ENCODE measurements at regions not wholly inside any gene's neighbourhood (a gene's known extent, or its start where the extent isn't known, plus 50 kb on each side); places are given as distances from the start of the nearest gene placed in this dataset.

DNA sequence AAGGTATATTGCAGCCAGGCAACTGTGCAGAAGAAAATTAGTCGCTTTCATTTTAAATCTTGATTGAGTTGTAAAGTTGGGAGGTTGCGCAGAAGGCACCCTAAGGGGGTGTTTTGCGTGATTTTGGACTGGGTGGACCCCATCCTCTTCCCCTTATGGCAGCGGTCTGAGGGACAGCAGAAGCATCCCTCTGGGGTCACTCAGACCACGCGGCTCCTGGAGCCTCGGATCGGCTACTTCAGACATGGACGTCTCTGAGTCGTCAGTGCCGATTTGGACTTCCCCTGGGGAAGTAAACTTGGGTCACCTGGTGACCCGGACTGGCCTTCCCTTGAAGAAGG lies 639.0 kb upstream of the DPP6 start:
- no peak for DNase-seq (ENCODE audit: low read depth, low spot score)
- TF ChIP-seq, protein P1, sequence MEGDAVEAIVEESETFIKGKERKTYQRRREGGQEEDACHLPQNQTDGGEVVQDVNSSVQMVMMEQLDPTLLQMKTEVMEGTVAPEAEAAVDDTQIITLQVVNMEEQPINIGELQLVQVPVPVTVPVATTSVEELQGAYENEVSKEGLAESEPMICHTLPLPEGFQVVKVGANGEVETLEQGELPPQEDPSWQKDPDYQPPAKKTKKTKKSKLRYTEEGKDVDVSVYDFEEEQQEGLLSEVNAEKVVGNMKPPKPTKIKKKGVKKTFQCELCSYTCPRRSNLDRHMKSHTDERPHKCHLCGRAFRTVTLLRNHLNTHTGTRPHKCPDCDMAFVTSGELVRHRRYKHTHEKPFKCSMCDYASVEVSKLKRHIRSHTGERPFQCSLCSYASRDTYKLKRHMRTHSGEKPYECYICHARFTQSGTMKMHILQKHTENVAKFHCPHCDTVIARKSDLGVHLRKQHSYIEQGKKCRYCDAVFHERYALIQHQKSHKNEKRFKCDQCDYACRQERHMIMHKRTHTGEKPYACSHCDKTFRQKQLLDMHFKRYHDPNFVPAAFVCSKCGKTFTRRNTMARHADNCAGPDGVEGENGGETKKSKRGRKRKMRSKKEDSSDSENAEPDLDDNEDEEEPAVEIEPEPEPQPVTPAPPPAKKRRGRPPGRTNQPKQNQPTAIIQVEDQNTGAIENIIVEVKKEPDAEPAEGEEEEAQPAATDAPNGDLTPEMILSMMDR (conservative IDR thresholded peaks at IDR 0.05) = no peak
- H3K27me3 Mint-ChIP-seq (ENCODE audit: low read depth) = no peaks in the 10 kb centered on the region
- no peaks in the 10 kb centered on the region for H3K4me1 Mint-ChIP-seq
- H3K9me3 Mint-ChIP-seq = peaks cover 16% of the 10 kb centered on the region
- H3K27ac Mint-ChIP-seq (ENCODE audit: unreplicated experiment) = no peak overlapping the region
- peaks cover 15% of the 10 kb centered on the region for H3K36me3 Mint-ChIP-seq (ENCODE audit: low read depth)
- H3K4me3 Mint-ChIP-seq = no peak overlapping the region

GRCh38 chr7:153413540-153414287 lies 638.5 kb upstream of the DPP6 start:
- DNase-seq (ENCODE audit: low read depth, low spot score) = no peak
- TF ChIP-seq, protein P1 (conservative IDR thresholded peaks at IDR 0.05) = no peak
- H3K27ac Mint-ChIP-seq (ENCODE audit: unreplicated experiment) = no peak overlapping the region
- no peaks in the 10 kb centered on the region for H3K4me1 Mint-ChIP-seq
- no peaks in the 10 kb centered on the region for H3K27me3 Mint-ChIP-seq (ENCODE audit: low read depth)
- H3K9me3 Mint-ChIP-seq = peaks cover 21% of the 10 kb centered on the region
- no peak overlapping the region for H3K4me3 Mint-ChIP-seq
- H3K36me3 Mint-ChIP-seq (ENCODE audit: low read depth) = peaks cover 19% of the 10 kb centered on the region

DNA sequence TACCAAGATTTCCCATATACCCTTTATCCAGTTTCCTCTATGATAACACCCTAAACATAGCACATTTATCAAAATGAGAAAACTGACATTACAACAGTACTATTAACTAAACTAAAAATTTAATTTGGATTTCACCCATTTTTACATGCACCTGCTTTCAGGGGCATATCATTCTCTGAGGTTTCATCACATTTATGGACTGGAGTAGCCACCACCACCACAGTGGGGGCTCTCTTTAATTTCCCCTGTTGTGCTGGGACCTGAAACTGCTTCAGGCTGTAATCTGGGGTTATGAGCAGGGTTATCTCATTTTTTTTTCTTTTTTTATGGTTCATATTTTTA lies 637.9 kb upstream of the DPP6 start:
- TF ChIP-seq, protein P1 (conservative IDR thresholded peaks at IDR 0.05) = no peak
- Mint-ChIP-seq H3K27me3 (ENCODE audit: low read depth) (no peaks in the 10 kb centered on the region), H3K4me3 (no peak overlapping the region), H3K9me3 (peaks cover 21% of the 10 kb centered on the region), H3K27ac (ENCODE audit: unreplicated experiment) (no peak overlapping the region), H3K4me1 (no peaks in the 10 kb centered on the region), H3K36me3 (ENCODE audit: low read depth) (peaks cover 19% of the 10 kb centered on the region)
- no peak for DNase-seq (ENCODE audit: low read depth, low spot score)

DNA sequence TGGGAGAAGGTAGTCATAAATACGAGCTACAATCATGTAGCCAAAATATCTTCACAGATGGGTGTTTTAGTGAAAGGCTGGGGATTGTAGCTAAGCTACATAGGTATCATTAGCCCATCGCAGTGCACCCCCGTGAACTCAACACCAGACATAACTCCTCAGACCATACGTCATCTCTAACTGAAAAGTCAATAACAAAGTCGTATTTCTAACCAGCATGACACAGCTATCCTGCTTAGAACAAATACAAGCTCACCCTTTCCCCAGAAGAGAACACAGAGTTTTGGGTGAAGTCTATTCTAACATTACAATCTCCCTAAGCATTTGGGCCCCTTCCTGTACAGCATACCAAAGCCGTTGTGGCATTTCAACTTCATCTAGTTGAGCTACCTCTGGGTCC lies 636.6 kb upstream of the DPP6 start:
- Mint-ChIP-seq H3K27me3 (ENCODE audit: low read depth) (no peaks in the 10 kb centered on the region), H3K27ac (ENCODE audit: unreplicated experiment) (no peak overlapping the region), H3K4me1 (no peaks in the 10 kb centered on the region), H3K4me3 (no peak overlapping the region), H3K36me3 (ENCODE audit: low read depth) (peaks cover 12% of the 10 kb centered on the region), H3K9me3 (peaks cover 21% of the 10 kb centered on the region)
- DNase-seq (ENCODE audit: low read depth, low spot score) = no peak
- TF ChIP-seq, protein P1 (conservative IDR thresholded peaks at IDR 0.05) = no peak

DNA sequence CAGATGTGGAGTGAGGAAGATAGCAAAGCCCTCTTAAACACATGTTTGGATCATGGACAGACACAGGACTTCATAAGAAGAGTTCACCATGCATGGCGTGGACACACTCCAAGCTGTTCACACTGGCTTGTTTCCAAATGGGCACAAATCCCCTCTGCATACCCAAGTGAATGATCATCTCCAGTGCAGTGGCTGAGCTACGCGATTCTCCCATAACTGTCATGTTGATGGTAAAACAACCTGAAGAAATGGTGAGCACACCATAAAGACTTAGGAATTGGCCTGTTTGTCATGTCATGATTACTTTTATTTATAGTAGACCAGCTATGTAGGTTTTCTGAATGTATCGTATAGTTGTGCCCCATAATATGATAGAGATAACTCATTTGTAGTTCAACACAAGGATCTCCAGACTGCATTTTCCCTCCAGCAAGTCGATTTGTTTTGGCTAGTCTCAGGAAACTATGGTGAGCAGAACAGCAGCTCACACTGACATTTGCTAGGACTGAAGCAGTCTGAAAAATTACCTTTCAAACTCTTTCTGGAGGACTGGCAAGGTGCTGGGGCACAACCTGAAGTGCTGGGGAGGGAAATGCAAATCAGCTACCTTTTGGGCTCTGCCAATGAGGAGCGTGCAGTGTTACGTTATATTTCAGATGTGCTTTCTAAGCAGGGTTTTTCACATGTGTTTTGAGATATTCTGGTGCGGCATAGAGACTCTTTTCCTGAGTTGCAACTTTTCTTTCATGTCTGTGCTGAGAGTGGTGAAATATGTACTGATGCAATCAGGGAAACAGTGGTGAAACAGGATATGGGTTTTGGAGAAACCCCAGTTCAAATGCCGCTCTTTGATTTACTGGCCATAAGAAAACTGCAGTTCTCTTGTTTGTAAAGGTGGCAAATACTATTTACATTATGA lies 629.6 kb upstream of the DPP6 start:
- Mint-ChIP-seq H3K9me3 (peaks cover 24% of the 10 kb centered on the region), H3K27ac (ENCODE audit: unreplicated experiment) (no peak overlapping the region), H3K4me1 (no peaks in the 10 kb centered on the region), H3K27me3 (ENCODE audit: low read depth) (no peaks in the 10 kb centered on the region), H3K4me3 (no peak overlapping the region), H3K36me3 (ENCODE audit: low read depth) (peaks cover 8% of the 10 kb centered on the region)
- DNase-seq (ENCODE audit: low read depth, low spot score) = no peak
- TF ChIP-seq, protein P1 (conservative IDR thresholded peaks at IDR 0.05) = no peak
